ENCODE measurements at regions not wholly inside any gene's neighbourhood (a gene's known extent, or its start where the extent isn't known, plus 50 kb on each side); places are given as distances from the start of the nearest gene placed in this dataset.

DNA sequence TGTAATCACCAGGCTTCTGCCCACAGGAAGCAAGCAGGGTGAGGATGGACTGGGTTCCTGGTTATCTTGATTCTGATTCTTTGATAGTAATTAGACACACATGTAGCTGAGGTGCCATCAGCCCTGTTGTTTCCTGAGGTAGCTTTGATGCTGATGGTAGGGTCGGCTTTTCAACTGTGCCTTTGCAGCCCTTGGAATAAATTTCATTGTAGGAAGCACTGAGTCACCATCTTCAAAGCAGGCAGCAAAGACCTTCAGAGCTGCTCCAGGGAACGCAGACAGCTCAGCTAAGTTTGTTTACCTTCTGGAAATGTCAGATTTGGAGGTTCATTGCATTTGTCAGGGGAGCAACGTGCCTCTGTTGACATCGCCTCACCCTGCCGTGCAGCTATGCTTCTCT lies 135.4 kb downstream of the ASMT start (continued):
- TF ChIP-seq RAD21 (IDR thresholded peaks at IDR 0.05 in 1 of 2, conservative IDR thresholded peaks at IDR 0.05 in 1 of 2; ENCODE audit: low read depth in 2 of 2, low read length in 2 of 2) (no peak), FOSL1 (IDR thresholded peaks at IDR 0.05; ENCODE audit: insufficient read depth, low read depth, low read length) (no peak), ASH2L (IDR thresholded peaks at IDR 0.05; ENCODE audit: low read length) (no peak), PHF8 (conservative IDR thresholded peaks at IDR 0.05; ENCODE audit: low read depth, low read length) (no peak), SP2 (IDR thresholded peaks at IDR 0.05; ENCODE audit: low read length) (no peak), CBX5 (IDR thresholded peaks at IDR 0.05; ENCODE audit: low read depth, low read length) (no peak)

All from H1 (cell line).